Glomerular endothelial cell (primary cell): ENCODE measurements at regions not wholly inside any gene's neighbourhood (a gene's known extent, or its start where the extent isn't known, plus 50 kb on each side); places are given as distances from the start of the nearest gene placed in this dataset.

ENCODE experiments used
- DNase-seq: peaks from one replicate; pipeline ENCODE4 v3.0.0-alpha.2; 2011; ENCODE audit warnings: low read depth, low spot score; ENCODE audit errors: extremely low read depth

- no peak for DNase-seq
These were observed 142.7 kb downstream of the CYP26B1 start for GRCh38 chr2:72004976-72005375.

DNA sequence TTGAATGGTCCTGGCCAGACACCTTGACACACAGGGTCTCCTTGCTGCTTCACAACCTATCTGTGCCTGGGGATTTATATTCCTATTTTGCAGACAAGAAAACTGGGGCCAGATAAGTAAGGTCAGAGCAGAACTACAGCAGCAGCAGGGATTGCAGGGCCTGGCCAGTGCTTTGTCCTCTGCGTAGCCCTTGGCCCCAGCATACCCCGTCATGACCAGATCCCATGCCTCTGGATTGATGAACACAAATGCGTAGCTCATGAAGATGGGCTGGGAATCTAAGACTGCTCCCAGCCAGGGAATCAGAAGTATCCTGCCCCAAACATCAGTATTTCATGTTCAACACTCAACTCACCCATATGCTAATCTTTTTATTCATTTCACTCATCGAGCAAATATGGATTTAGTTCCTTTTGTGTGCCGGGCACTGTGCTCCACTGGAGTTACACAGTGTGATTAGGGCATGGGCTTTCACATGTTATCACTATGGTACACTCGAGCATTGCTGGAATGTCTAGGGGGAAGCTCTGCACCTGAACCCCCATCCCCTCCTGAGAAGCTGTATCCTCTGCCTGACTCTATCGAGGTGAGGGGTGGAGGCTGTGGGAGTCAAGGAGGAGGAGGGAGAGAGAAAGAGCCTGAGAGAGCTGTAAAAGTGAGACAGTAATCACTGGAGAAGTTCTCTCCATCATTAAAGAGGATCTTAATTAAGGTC is 143.3 kb downstream of the CYP26B1 start:
- no peak for DNase-seq

- no peak for DNase-seq
These were observed 143.9 kb downstream of the CYP26B1 start for GRCh38 chr2:72003796-72004195.

DNA sequence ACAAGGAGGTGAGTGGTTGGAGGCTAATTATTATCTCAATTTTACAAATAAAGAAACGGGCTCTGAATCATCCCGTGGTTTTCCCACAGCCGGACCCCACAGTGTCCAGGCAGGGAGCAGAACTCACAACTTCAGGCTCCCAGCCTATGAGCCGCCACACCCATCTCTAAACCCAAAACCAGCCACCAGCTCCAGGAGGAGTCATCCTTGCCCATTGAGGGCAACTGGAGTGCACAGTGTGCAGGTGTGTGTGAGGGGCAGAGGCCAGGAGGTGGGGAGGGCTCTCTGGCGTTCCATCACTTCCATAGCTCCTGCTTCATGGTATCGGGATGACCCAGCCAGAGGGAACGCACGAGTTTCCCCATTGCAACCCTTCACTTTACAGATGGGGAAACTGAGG is 144.5 kb downstream of the CYP26B1 start:
- no peak for DNase-seq

DNA sequence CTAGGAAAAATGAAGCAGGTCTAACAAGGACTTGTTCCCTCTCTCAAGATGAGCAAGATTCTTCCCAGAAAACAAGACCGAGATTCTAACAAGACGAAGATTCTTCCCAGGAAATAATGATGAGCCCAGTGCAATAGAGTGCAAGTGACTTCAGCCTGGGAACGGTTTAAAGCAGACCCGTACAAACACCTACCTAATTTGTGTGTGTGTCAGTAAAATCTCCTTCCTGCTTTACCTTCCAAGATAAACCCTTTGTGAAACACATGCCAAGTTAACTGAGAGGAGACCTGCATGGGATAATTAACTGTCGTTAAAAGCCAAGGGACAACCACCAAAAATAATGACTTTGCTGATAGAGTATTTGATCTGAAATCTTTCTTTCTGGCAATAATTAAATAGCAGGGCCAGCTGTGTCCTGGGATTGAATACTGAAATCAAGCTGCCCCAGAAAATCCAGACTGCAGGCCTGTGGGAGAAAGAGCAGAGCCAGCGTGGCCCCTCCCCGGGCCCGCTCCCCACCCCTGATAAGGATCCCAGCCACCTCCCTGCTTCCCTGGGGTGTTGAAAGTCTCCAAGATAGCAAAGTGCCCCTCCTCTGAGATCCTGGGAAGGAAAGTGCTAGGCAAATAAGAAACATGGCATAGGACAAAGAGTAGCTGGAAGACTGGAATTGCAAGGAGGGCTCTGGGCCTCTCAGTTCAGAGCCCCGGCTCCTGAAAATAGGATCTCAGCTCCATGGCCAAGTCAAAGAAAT is 145.5 kb downstream of the CYP26B1 start:
- no peak for DNase-seq

DNA sequence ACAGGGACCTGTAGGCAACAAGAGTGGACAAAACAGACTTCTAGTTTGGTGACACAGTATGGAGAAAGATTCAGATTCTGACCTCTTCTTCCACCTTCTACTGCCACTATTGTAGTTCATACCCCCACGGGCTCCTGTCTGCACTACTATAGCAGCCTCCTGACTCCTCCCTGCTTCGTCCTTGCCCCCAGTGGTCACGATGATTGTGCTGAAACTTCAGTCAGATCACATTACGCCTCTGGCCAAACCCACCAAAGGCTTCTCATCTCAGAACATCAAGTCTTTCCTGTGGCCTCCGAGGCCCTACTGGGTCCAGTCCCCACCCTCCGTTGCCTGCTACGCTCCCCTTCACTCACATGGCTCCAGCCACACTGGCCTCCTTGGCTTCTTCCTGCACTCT is 147.6 kb downstream of the CYP26B1 start:
- DNase-seq: no peak

DNA sequence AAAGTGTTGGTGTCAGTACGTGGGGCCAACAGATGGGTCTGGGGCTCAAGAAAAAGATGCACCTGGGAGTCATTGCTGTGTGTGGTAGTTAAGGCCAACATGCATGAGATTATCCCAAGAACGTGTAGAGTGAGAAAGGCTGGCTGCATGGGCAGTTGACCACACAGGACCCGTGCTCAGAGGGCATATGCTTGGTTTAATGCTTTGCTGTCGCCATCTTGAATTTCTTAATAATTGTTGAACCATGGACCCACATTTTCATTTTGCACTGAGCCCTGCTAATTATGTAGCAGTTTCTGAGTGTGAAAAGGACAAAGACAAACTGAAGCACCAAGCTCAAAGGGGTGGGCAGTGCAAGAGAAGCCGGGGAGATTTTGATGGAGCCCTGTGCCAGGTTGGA is 148.1 kb downstream of the CYP26B1 start:
- DNase-seq: no peak

- DNase-seq: no peak
These were observed 149.8 kb downstream of the CYP26B1 start for GRCh38 chr2:71997843-71998242.

- no peak for DNase-seq
These were observed 152.5 kb downstream of the CYP26B1 start for GRCh38 chr2:71995067-71995665.

DNA sequence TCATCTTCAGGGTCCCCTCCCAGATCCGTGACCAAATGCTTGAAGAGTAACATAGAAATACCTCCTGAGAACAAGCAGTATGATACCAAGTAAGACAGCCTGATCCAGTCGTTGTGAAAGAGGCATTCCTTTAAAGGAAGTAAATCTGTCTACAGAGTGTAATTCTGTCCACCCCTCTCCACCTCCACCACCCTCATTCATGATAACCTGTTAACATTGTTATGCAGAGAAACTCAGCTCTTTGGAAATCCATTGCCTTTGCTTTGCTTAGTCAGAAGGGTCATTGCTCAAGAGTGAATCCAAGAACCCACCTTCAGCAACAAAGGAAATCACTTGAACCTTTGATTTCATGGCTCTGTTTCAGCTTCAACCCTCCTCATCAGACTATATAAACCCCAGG is 155.6 kb downstream of the CYP26B1 start:
- no peak for DNase-seq

DNA sequence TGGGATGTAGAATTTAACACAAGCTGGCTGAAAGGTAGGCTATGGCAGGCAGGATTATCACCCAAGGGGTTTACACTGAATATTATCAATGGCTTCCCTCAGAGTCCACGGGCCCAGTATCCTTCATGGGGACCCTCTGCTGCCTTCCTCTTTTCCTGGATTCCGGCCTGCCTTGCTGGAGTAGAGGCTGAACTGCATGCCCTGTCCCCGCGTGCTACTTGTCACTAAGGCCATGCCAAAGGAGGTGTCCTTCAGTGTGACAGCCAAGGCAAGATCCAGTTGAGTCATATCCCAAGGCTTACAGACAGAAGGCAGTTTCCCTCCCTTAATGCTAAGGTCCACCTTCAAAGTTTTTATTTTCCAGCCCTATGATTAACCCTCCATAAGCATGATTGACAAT is 156.3 kb downstream of the CYP26B1 start:
- DNase-seq: no peak

- DNase-seq: no peak
These were observed 156.8 kb downstream of the CYP26B1 start for GRCh38 chr2:71990826-71991225.

- DNase-seq: no peak
These were observed 157.5 kb downstream of the CYP26B1 start for GRCh38 chr2:71990122-71990521.

- no peak for DNase-seq
These were observed 158.0 kb downstream of the CYP26B1 start for GRCh38 chr2:71989671-71990070.

DNA sequence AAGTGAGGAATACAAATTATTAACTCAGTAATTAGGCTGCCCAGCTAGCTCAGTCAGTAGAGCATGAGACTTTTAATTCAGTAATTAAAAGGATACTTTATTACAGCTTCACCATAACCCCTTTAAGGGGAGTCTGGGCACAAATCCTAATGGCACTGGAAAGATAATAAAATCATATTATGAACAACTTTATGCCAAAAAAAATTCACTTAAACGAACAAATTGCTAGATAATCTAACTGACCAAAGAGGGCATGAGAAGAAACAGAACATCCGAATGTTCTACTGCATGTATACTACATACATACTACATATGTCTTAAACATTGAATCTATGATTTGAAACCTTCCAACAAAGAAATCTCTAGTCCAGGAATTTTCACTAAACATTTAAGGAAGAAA is 159.5 kb downstream of the CYP26B1 start:
- no peak for DNase-seq

- no peak for DNase-seq
These were observed 171.0 kb downstream of the CYP26B1 start for GRCh38 chr2:71976685-71977084.

DNA sequence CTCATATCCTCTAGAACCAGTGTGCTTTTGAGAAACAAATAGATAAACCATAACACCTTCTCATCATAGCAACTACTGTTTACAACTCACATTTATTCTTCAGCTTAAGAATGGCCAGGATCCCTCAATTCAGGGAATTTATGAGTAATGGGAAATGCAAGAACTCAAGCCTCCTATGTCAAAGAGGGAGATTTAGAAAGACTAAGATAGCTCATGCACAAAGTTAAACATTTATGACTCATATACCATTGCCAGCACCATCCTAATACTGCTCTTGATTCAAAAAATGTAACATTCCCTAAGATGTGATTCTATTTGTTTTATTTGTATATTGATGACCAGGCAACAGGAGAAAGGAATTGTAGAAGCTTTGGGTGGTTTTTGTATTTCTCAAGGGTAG is 172.8 kb downstream of the CYP26B1 start:
- no peak for DNase-seq

DNA sequence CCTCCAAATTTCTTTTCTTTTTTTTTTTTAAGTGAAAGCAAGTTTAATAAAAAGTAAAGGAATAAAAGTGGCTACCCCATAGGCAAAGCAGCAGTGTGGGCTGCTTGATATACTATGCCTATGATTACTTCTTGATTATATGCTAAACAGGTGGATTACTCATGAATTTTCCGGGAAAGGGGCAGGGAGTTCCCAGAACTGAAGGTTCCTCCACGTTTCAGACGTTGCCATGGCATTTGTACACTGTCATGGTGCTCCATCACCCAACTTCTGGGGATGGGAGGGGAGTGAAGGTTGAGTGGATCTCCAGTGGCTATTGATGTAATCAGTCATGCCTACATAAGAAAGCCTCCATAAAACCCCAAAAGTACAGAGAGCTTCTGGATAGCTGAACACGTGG is 176.2 kb downstream of the CYP26B1 start:
- DNase-seq: no peak

DNA sequence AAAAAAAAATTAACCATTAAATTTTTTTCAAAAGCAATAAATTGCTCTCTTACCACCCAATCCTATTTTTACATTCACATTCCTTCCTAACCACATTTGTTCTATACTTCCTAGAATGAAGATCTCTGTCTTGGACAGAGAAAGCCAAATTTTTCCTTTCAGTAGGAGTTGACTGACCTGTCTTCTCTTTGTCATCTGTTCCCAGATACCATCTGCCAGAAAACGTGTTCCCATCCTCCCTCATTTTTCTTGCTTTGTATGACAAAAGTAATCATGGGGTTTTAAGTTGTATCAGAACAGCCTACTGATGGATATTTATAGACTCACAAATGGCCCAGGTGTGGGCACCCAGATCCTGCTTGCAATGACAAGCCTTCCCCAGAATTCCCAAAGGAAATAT is 182.1 kb downstream of the CYP26B1 start:
- DNase-seq: no peak

GRCh38 chr2:71962911-71963694 is 184.6 kb downstream of the CYP26B1 start:
- no peak for DNase-seq

GRCh38 chr2:71962350-71962749 is 185.3 kb downstream of the CYP26B1 start:
- DNase-seq: no peak
